GM21529 (cell line): ENCODE measurements at regions not wholly inside any gene's neighbourhood (a gene's known extent, or its start where the extent isn't known, plus 50 kb on each side); places are given as distances from the start of the nearest gene placed in this dataset.

Experiments
- ATAC-seq: cut with Tn5 transposase; IDR thresholded peaks from one replicate; pipeline ENCODE4 v1.9.1; 2021; ENCODE audit not compliant: unreplicated experiment

DNA sequence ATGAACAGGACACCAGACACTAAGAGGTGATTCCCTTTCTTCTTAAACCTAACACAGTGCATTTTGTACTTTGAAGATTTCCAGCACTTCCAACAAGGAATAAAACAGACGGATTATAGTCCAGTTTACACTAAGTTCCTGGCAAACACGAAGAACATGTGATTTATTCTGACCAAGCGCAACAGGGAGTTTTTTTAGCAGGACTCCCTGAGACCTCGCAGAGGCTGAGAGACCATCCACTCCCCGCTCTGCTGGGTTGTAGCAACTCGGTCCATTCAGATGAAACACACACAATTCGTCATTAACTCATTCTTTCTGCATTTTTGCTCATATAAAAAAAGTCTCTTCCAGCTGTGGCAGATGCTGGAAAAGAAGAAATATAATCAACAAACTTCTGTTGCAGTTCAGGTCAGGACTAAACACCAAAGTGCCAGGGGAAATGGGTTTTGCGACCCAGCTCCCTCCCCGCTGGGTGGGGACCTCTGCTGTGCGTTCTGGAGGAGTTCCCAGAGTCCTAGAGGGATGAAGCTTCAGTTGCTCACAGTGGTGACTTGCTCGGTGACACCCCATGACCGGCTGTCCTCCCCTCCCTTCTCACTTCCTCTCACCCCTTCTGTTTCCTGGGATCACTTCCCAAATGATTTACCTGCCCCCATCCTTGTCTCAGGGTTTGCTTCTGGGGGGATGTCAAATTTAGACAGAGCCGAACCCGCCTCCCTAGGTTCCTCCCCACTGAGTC, 52.5 kb downstream of the KCNF1 start:
- no peak for ATAC-seq

- no peak for ATAC-seq
Measured at GRCh38 chr2:10965241-10965843, 53.6 kb downstream of the KCNF1 start.

GRCh38 chr2:10966056-10966455, 54.3 kb downstream of the KCNF1 start:
- no peak for ATAC-seq

DNA sequence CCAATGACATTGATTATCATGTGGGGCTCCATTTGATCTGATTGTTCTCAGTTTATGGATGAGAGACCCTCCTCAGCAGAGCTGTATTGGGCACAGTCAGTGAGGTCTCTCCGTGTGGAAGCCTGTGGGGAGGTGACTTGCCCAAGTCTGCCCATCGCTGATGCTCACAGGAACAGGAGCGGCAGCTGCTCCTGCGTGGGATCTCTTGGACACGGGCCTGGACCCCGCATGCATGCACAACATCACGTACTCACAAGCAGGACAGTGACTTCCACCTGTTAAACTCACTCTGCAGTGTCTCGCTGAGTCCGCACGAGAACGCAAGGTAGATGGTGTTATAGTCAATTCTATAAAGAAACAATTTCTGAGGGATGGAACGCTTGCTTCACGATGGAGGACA, 55.0 kb downstream of the KCNF1 start:
- ATAC-seq = no peak

DNA sequence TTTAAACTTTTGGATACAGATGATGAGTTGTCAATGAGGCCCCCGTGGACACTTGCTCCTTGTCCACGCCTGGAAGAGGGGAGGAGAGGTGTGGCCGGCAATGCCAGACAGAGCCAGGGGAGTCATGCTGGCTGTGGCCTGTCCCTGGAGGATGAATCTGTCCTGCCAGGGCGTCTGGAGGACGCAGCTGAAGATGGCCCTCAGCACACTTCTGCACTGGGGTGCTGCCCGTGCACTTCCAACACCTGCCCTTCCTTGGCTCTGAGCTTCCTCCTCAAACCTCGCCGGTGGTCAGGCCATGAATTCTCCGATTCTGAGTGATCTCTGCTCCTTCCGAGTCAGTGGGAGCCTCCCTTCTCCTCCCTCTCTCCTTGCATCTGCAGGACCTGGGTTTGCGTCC, 56.4 kb downstream of the KCNF1 start:
- no peak for ATAC-seq

DNA sequence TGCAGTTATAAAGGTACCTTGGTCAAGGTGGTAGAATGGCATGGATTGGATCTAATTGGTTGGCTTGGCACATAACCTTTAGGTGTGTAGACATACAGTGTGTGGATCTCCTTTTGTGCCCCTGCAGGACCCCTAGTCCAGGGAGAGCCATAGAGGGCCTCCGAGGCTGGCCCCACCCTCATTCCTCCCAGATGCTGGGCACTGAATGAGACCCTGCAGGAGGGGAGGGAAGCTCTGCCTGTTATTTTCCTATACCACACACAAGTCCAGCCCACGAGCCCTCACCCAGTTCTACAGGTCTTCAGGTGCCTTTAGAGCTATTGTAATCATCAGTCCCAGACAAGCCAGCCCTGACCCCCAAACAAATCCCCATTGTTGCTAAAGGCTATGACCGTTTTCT, 58.9 kb downstream of the KCNF1 start:
- no peak for ATAC-seq

DNA sequence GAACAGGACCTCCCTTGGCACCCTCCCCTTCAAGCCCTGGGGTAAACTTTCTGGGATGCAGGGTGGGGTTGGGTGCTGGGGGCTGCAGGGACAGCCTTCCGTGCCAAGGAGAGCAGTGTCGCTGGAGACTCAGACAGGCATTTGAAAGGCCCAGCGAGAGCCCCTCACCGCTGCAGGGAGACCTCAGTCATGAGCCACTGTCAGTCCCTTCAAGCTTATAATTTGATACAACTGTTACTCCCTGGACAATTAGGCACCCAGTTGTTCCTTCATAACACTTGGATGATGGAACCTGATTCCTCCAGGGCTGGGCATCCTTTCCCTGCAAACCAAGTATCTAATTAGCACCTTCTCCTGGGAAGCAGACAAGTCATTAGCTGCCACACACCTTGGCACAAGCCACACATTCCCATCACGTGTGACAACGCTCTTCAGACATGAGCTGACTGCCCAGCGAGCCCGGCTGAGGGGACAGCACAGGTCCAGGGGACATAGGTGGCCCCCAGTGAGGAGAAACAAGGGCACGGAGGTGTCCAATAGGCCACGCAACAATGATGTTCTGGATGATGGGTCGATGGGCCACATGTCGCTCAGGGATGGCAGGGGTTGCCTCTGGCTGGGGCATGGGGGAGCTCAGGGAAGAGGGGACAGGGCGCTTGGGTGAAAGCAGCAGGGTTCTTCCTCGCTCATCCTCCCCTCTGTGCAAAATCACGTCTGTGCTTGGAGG, 59.6 kb downstream of the KCNF1 start:
- ATAC-seq = no peak

- no peak for ATAC-seq
Measured at GRCh38 chr2:10971888-10972260, 60.1 kb downstream of the KCNF1 start.

- ATAC-seq = no peak
Measured at GRCh38 chr2:10972683-10973433, 61.1 kb downstream of the KCNF1 start.

GRCh38 chr2:10973766-10974165, 62.0 kb downstream of the KCNF1 start:
- no peak for ATAC-seq

- ATAC-seq = no peak
Measured at GRCh38 chr2:10977003-10977402, 65.3 kb downstream of the KCNF1 start.

DNA sequence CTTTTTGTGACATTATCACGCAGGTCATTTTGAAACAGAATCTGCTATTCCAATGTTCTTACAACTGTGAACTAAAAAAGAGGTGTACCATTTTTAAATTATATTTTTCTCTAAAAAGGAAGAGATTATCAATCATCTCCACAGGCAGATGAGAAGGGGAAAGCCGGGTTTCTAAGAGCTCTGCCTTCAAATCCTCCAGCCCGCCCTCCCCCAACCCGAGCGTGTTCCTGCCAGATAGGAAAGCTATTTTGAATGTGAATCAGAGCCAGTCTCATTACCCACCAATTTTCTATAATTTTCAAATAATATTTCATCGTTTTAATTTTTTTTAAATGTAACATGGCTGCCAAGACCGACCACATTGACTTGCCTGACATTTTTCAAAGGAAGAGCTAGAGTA, 65.9 kb downstream of the KCNF1 start:
- no peak for ATAC-seq

- ATAC-seq = no peak
Measured at GRCh38 chr2:10978090-10978670, 66.4 kb downstream of the KCNF1 start.

DNA sequence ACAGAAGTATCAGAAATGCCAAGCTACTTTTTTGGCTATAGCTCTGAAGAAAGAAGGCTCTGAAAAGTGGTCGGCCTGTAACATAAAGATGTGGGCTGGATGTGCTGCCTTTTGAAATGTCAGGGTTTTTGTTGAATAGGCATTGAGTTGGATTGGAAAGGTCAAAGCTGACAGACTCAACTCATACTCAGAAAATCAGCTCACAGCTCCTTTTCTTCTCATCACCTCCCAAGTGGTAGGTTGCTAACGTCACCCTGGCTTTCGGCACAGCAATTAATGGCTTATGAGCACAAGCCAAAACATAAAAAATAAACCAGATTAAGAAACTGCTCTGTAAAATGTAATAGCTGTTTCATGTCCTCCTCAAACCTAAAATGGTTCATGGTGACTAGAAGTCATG, 68.3 kb downstream of the KCNF1 start:
- ATAC-seq = no peak

DNA sequence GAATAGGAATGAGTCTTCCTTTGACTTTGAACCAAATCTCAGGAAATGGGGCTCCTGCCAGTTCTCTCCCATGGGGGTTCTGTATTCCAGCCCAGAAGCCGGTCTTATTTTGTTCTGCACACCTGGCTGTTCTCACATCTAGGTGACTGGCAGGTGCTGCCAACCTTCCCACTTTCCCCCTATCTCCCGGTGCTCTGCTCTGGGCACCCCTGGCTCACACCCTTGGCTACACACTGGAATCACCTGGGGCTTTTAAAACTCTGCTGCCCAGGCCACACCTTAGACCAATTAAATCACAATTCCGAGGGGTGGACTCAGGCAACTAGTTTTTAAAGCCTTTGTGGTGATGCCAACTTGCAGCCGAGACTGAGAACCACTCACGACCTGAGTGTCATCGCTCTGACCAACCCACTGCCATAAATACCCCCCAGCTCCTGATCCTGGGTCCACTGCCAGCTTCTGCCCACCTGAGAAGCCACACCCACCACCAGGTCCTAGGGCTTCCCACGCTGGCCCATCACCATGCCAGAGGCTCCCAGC, 69.2 kb downstream of the KCNF1 start:
- no peak for ATAC-seq

GRCh38 chr2:10981451-10981850, 69.7 kb downstream of the KCNF1 start:
- ATAC-seq = no peak

GRCh38 chr2:10981941-10982431, 70.3 kb downstream of the KCNF1 start:
- ATAC-seq = no peak

- ATAC-seq = no peak
Measured at GRCh38 chr2:10982931-10983701, 71.4 kb downstream of the KCNF1 start.

GRCh38 chr2:10983711-10984110, 72.0 kb downstream of the KCNF1 start:
- ATAC-seq = no peak
